GM19438 (cell line): ENCODE measurements at regions not wholly inside any gene's neighbourhood (a gene's known extent, or its start where the extent isn't known, plus 50 kb on each side); places are given as distances from the start of the nearest gene placed in this dataset.
"Not testable (repeated sequence)": the region's sequence is repeated elsewhere in the genome, so short reads cannot be mapped to it uniquely, and the experiment has no call there.

ENCODE experiments used
- ATAC-seq: cut with Tn5 transposase; IDR thresholded peaks from one replicate; pipeline ENCODE4 v1.9.1; 2021; ENCODE audit warnings: low read depth; ENCODE audit not compliant: unreplicated experiment

- ATAC-seq, result no peak
Measured at GRCh38 chr22:46039535-46039934, 62.6 kb upstream of the WNT7B start.

- no peak for ATAC-seq
Measured at GRCh38 chr22:46040471-46041465, 63.8 kb upstream of the WNT7B start.

GRCh38 chr22:46041642-46042041 lies 64.7 kb upstream of the WNT7B start:
- no peak for ATAC-seq

GRCh38 chr22:46042786-46043185 lies 65.8 kb upstream of the WNT7B start:
- no peak for ATAC-seq

- no peak for ATAC-seq
Measured at GRCh38 chr22:46043339-46043738, 66.4 kb upstream of the WNT7B start.

GRCh38 chr22:46043816-46044620 lies 67.1 kb upstream of the WNT7B start:
- no peak for ATAC-seq

- no peak for ATAC-seq
Measured at GRCh38 chr22:46044621-46045458, 67.9 kb upstream of the WNT7B start.

- ATAC-seq, result no peak
Measured at GRCh38 chr22:46045459-46046298, 68.7 kb upstream of the WNT7B start.

- ATAC-seq, result no peak
Measured at GRCh38 chr22:46046299-46046685, 69.3 kb upstream of the WNT7B start.

GRCh38 chr22:46047226-46047625 lies 70.3 kb upstream of the WNT7B start:
- ATAC-seq, result no peak

GRCh38 chr22:46047841-46048595 lies 71.1 kb upstream of the WNT7B start:
- no peak for ATAC-seq

GRCh38 chr22:46048661-46049060 lies 71.7 kb upstream of the WNT7B start:
- not testable (repeated sequence) for ATAC-seq

GRCh38 chr22:46049726-46050450 lies 72.9 kb upstream of the WNT7B start:
- ATAC-seq, result no peak

- ATAC-seq, result no peak
Measured at GRCh38 chr22:46050451-46050845, 73.5 kb upstream of the WNT7B start.

- ATAC-seq, result no peak
Measured at GRCh38 chr22:46050916-46051614, 74.1 kb upstream of the WNT7B start.

- no peak for ATAC-seq
Measured at GRCh38 chr22:46051646-46052045, 74.7 kb upstream of the WNT7B start.

- no peak for ATAC-seq
Measured at GRCh38 chr22:46052331-46052771, 75.4 kb upstream of the WNT7B start.
